ENCODE measurements at regions not wholly inside any gene's neighbourhood (a gene's known extent, or its start where the extent isn't known, plus 50 kb on each side); places are given as distances from the start of the nearest gene placed in this dataset.

DNA sequence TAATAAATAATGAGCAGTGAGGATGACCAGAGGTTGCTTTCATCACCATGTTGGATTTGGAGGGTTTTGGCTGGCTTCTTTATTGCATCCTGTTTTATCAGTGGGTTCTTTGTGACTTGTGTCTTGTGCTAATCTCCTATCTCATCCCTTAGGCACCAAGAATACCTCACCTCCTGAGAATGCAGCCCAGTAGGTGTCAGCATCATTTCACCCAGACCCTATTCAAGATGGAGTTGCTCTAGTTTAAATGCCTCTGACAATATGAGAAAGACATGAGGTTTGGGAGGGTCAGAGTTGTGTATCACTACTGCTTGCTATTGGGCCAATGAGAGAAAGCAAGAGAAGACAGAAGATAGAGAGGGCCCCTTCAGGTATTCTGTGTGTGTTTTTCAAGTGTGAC is 592.2 kb downstream of the ETNK1 start:
- DNase-seq (no peak), ATAC-seq (no peak)
- no peaks in the 10 kb centered on the region for H3K4me1 Mint-ChIP-seq (ENCODE audit: low read depth)
- H3K4me3 Mint-ChIP-seq: no peak overlapping the region
- POLR2A ChIA-PET: no interaction called here
- intact Hi-C loops (cut with micrococcal nuclease): no loop called here
- CTCF ChIA-PET: no interaction called here
- TF ChIP-seq, protein P1, sequence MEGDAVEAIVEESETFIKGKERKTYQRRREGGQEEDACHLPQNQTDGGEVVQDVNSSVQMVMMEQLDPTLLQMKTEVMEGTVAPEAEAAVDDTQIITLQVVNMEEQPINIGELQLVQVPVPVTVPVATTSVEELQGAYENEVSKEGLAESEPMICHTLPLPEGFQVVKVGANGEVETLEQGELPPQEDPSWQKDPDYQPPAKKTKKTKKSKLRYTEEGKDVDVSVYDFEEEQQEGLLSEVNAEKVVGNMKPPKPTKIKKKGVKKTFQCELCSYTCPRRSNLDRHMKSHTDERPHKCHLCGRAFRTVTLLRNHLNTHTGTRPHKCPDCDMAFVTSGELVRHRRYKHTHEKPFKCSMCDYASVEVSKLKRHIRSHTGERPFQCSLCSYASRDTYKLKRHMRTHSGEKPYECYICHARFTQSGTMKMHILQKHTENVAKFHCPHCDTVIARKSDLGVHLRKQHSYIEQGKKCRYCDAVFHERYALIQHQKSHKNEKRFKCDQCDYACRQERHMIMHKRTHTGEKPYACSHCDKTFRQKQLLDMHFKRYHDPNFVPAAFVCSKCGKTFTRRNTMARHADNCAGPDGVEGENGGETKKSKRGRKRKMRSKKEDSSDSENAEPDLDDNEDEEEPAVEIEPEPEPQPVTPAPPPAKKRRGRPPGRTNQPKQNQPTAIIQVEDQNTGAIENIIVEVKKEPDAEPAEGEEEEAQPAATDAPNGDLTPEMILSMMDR (IDR thresholded peaks at IDR 0.05): no peak
- H3K9me3 Mint-ChIP-seq: peaks cover 13% of the 10 kb centered on the region
- H3K27me3 Mint-ChIP-seq: peaks cover 5% of the 10 kb centered on the region
- H3K36me3 Mint-ChIP-seq (ENCODE audit: low read depth): no peaks in the 10 kb centered on the region
- no peak overlapping the region for H3K27ac Mint-ChIP-seq

- ChIA-PET POLR2A (no interaction called here), CTCF (no interaction called here)
- H3K27ac Mint-ChIP-seq: no peak overlapping the region
- H3K36me3 Mint-ChIP-seq (ENCODE audit: low read depth): no peaks in the 10 kb centered on the region
- H3K4me3 Mint-ChIP-seq: no peak overlapping the region
- H3K4me1 Mint-ChIP-seq (ENCODE audit: low read depth): no peaks in the 10 kb centered on the region
- ATAC-seq (no peak), DNase-seq (no peak)
- TF ChIP-seq, protein P1 (IDR thresholded peaks at IDR 0.05): no peak
- intact Hi-C loops (cut with micrococcal nuclease): no loop called here
- H3K27me3 Mint-ChIP-seq: peaks cover 5% of the 10 kb centered on the region
- H3K9me3 Mint-ChIP-seq: peaks cover 13% of the 10 kb centered on the region
Measured at GRCh38 chr12:23217667-23218066, 592.7 kb downstream of the ETNK1 start.

DNA sequence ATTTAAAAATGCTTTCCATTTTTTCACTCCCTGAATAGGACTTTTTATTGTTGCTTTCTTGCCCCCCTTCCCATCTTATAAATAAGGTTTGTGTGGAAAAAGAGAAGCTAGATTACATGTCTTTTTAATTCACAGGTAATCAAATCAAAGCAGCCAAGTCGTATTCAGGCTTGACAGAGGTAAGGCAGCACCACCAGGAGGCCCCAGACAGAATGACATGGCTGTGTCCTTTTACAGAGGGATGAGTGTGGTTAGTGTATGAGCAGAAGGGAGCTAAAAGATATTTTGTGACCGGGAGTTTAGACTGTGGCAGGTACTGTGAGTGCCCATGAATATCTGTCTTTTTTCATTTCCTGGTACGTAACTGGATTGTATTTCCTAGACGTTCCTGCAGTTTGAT is 596.1 kb downstream of the ETNK1 start:
- ChIA-PET CTCF (interaction anchor here (2.5 kb wide), 1 partner anchor 15 kb away, joined by 7 read pairs; no protein-coding TSS in a partner anchor), POLR2A (no interaction called here)
- Mint-ChIP-seq H3K9me3 (peaks cover 3% of the 10 kb centered on the region), H3K27ac (no peak overlapping the region), H3K27me3 (peaks cover 5% of the 10 kb centered on the region), H3K4me1 (ENCODE audit: low read depth) (no peaks in the 10 kb centered on the region), H3K4me3 (no peak overlapping the region), H3K36me3 (ENCODE audit: low read depth) (no peaks in the 10 kb centered on the region)
- ATAC-seq (no peak), DNase-seq (no peak)
- TF ChIP-seq, protein P1 (IDR thresholded peaks at IDR 0.05): no peak
- intact Hi-C loops (cut with micrococcal nuclease): no loop called here

DNA sequence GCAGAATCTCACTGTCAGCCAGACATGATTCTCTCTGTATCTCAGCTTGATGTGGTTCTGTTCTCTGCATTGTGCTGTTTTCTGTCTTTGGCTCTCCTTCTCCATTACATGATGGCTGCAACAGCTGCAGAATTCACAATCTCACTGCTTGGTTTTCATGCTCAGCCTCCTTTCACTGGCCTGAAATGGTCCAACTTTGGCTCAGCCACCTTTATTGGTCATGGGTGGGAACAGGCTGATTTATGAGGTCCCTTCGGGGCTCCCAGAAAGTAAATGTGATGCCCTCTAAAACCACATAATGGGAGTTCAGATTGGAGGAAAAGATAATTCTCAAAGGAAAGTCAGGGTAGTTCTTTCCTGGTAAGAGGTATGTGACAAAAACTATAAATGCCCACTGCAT is 597.0 kb downstream of the ETNK1 start:
- Mint-ChIP-seq H3K9me3 (peaks cover 3% of the 10 kb centered on the region), H3K27me3 (peaks cover 5% of the 10 kb centered on the region), H3K4me1 (ENCODE audit: low read depth) (no peaks in the 10 kb centered on the region), H3K36me3 (ENCODE audit: low read depth) (no peaks in the 10 kb centered on the region), H3K27ac (no peak overlapping the region), H3K4me3 (no peak overlapping the region)
- ATAC-seq (no peak), DNase-seq (no peak)
- TF ChIP-seq, protein P1 (IDR thresholded peaks at IDR 0.05): no peak
- intact Hi-C loops (cut with micrococcal nuclease): no loop called here
- ChIA-PET CTCF (interaction anchor here (2.5 kb wide), 1 partner anchor 16 kb away, joined by 7 read pairs; no protein-coding TSS in a partner anchor), POLR2A (no interaction called here)

- Mint-ChIP-seq H3K4me3 (no peak overlapping the region), H3K4me1 (ENCODE audit: low read depth) (no peaks in the 10 kb centered on the region), H3K27me3 (peaks cover 3% of the 10 kb centered on the region), H3K36me3 (ENCODE audit: low read depth) (no peaks in the 10 kb centered on the region), H3K27ac (no peak overlapping the region), H3K9me3 (no peaks in the 10 kb centered on the region)
- ChIA-PET POLR2A (no interaction called here), CTCF (no interaction called here)
- ATAC-seq: no peak
- DNase-seq: no peak
- intact Hi-C loops (cut with micrococcal nuclease): no loop called here
- TF ChIP-seq, protein P1 (IDR thresholded peaks at IDR 0.05): no peak
Measured at GRCh38 chr12:23222801-23223200, 597.8 kb downstream of the ETNK1 start.
